Left renal cortex interstitium (tissue), 4 donors: ENCODE measurements at regions not wholly inside any gene's neighbourhood (a gene's known extent, or its start where the extent isn't known, plus 50 kb on each side); places are given as distances from the start of the nearest gene placed in this dataset.

Source experiments
- DNase-seq, 4 donors: peaks; one replicate each; pipeline ENCODE4 v3.0.0-alpha.2; 2013; ENCODE audit warnings: low read depth in 4 of 4, low spot score in 2 of 4, missing footprints in 1 of 4

- no peak for DNase-seq
Observed at GRCh38 chrX:6909396-6909795, 238.1 kb upstream of the STS start.

GRCh38 chrX:6906608-6907007 is 240.9 kb upstream of the STS start:
- no peak for DNase-seq

GRCh38 chrX:6904156-6904555 is 243.4 kb upstream of the STS start:
- DNase-seq = no peak

GRCh38 chrX:6898371-6898770 is 249.1 kb upstream of the STS start:
- no peak for DNase-seq

- DNase-seq = no peak
Observed at GRCh38 chrX:6891404-6891803, 256.1 kb upstream of the STS start.

GRCh38 chrX:6890544-6891261 is 256.8 kb upstream of the STS start:
- DNase-seq = no peak

- DNase-seq = no peak
Observed at GRCh38 chrX:6885909-6886308, 261.6 kb upstream of the STS start.

- DNase-seq = no peak
Observed at GRCh38 chrX:6885396-6885795, 262.1 kb upstream of the STS start.

GRCh38 chrX:6861456-6861855 is 286.1 kb upstream of the STS start:
- no peak for DNase-seq

- no peak for DNase-seq
Observed at GRCh38 chrX:6857749-6858148, 289.8 kb upstream of the STS start.

- no peak for DNase-seq
Observed at GRCh38 chrX:6856471-6856870, 291.0 kb upstream of the STS start.

GRCh38 chrX:6852869-6853268 is 294.6 kb upstream of the STS start:
- no peak for DNase-seq

- DNase-seq = no peak
Observed at GRCh38 chrX:6852121-6852520, 295.4 kb upstream of the STS start.

- DNase-seq = no peak
Observed at GRCh38 chrX:6851140-6851539, 296.4 kb upstream of the STS start.

- no peak for DNase-seq
Observed at GRCh38 chrX:6849716-6850414, 297.6 kb upstream of the STS start.

GRCh38 chrX:6832619-6833018 is 297.7 kb upstream of the VCX3A start:
- DNase-seq = no peak

- DNase-seq = no peak
Observed at GRCh38 chrX:6826856-6827255, 291.9 kb upstream of the VCX3A start.

GRCh38 chrX:6821730-6822129 is 286.8 kb upstream of the VCX3A start:
- DNase-seq = no peak

- peak in 1 of 4 donors; percentile 0 for DNase-seq
Observed at GRCh38 chrX:6813836-6814370, 279.0 kb upstream of the VCX3A start.

- no peak for DNase-seq
Observed at GRCh38 chrX:6812087-6812486, 277.2 kb upstream of the VCX3A start.

GRCh38 chrX:6810776-6811175 is 275.9 kb upstream of the VCX3A start:
- no peak for DNase-seq

GRCh38 chrX:6803607-6804006 is 268.7 kb upstream of the VCX3A start:
- DNase-seq = no peak
